ENCODE measurements at regions not wholly inside any gene's neighbourhood (a gene's known extent, or its start where the extent isn't known, plus 50 kb on each side); places are given as distances from the start of the nearest gene placed in this dataset.

- H3K9ac ChIP-seq (ENCODE audit: low read length): no peak overlapping the region
- H4K20me1 ChIP-seq (ENCODE audit: insufficient read depth): no peaks in the 10 kb centered on the region
- H3K9me3 ChIP-seq (ENCODE audit: low read length): no peaks in the 10 kb centered on the region
- H3K4me2 ChIP-seq (ENCODE audit: low read length): no peak overlapping the region
- TF ChIP-seq SMC3 (conservative IDR thresholded peaks at IDR 0.05; ENCODE audit: poor library complexity) (no peak), RAD21 (conservative IDR thresholded peaks at IDR 0.05) (no peak), EP300 (conservative IDR thresholded peaks at IDR 0.05; ENCODE audit: poor library complexity, severe bottlenecking) (no peak), REST (IDR thresholded peaks at IDR 0.05; ENCODE audit: borderline replicate concordance) (no peak), MXI1 (conservative IDR thresholded peaks at IDR 0.05; ENCODE audit: poor library complexity, severe bottlenecking) (no peak), POLR2AphosphoS5 (IDR thresholded peaks at IDR 0.05) (no peak)
- TF ChIP-seq, protein P1, sequence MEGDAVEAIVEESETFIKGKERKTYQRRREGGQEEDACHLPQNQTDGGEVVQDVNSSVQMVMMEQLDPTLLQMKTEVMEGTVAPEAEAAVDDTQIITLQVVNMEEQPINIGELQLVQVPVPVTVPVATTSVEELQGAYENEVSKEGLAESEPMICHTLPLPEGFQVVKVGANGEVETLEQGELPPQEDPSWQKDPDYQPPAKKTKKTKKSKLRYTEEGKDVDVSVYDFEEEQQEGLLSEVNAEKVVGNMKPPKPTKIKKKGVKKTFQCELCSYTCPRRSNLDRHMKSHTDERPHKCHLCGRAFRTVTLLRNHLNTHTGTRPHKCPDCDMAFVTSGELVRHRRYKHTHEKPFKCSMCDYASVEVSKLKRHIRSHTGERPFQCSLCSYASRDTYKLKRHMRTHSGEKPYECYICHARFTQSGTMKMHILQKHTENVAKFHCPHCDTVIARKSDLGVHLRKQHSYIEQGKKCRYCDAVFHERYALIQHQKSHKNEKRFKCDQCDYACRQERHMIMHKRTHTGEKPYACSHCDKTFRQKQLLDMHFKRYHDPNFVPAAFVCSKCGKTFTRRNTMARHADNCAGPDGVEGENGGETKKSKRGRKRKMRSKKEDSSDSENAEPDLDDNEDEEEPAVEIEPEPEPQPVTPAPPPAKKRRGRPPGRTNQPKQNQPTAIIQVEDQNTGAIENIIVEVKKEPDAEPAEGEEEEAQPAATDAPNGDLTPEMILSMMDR (IDR thresholded peaks at IDR 0.05; ENCODE audit: poor library complexity, severe bottlenecking): no peak
- no peaks in the 10 kb centered on the region for H3F3A ChIP-seq (ENCODE audit: insufficient read depth, low read length, poor library complexity, severe bottlenecking)
- H2AFZ ChIP-seq (ENCODE audit: low read depth, low read length): no peak overlapping the region
- no peaks in the 10 kb centered on the region for H3K9me2 ChIP-seq (ENCODE audit: insufficient read depth, low read length)
- no peaks in the 10 kb centered on the region for H3K27me3 ChIP-seq (ENCODE audit: insufficient read depth, low read depth, low read length)
- H3K27ac ChIP-seq (ENCODE audit: low read length): no peak overlapping the region
- H3K36me3 ChIP-seq (ENCODE audit: insufficient read depth, low read length): no peaks in the 10 kb centered on the region
- H3K4me3 ChIP-seq (ENCODE audit: low read length): no peak overlapping the region
- no peaks in the 10 kb centered on the region for H3K79me2 ChIP-seq (replicated peaks; ENCODE audit: insufficient read depth, low read length)
These were observed 304.5 kb upstream of the GPR149 start for GRCh38 chr3:154734468-154734867.

- no peaks in the 10 kb centered on the region for H3K9me2 ChIP-seq (ENCODE audit: insufficient read depth, low read length)
- H3K36me3 ChIP-seq (ENCODE audit: insufficient read depth, low read length): no peaks in the 10 kb centered on the region
- no peaks in the 10 kb centered on the region for H4K20me1 ChIP-seq (ENCODE audit: insufficient read depth)
- no peaks in the 10 kb centered on the region for H3K79me2 ChIP-seq (replicated peaks; ENCODE audit: insufficient read depth, low read length)
- H3K27me3 ChIP-seq (ENCODE audit: insufficient read depth, low read depth, low read length): no peaks in the 10 kb centered on the region
- no peak overlapping the region for H3K9ac ChIP-seq (ENCODE audit: low read length)
- H3K4me3 ChIP-seq (ENCODE audit: low read length): no peak overlapping the region
- peak overlapping the region; percentile 49 for H3K27ac ChIP-seq (ENCODE audit: low read length)
- H3K4me2 ChIP-seq (ENCODE audit: low read length): peak overlapping the region; percentile 4
- no peak overlapping the region for H2AFZ ChIP-seq (ENCODE audit: low read depth, low read length)
- H3K9me3 ChIP-seq (ENCODE audit: low read length): no peaks in the 10 kb centered on the region
- H3F3A ChIP-seq (ENCODE audit: insufficient read depth, low read length, poor library complexity, severe bottlenecking): no peaks in the 10 kb centered on the region
- TF ChIP-seq SMC3 (conservative IDR thresholded peaks at IDR 0.05; ENCODE audit: poor library complexity): peak; percentile 92
- TF ChIP-seq EZH2 (IDR thresholded peaks at IDR 0.05; ENCODE audit: borderline replicate concordance, insufficient read depth, low read length, poor library complexity, severe bottlenecking): no peak
- peak; percentile 18 for TF ChIP-seq MXI1 (conservative IDR thresholded peaks at IDR 0.05; ENCODE audit: poor library complexity, severe bottlenecking)
- TF ChIP-seq, protein P1 (IDR thresholded peaks at IDR 0.05; ENCODE audit: poor library complexity, severe bottlenecking): peak; percentile 89
- peak; percentile 37 for TF ChIP-seq EP300 (conservative IDR thresholded peaks at IDR 0.05; ENCODE audit: poor library complexity, severe bottlenecking)
- peak; percentile 94 for TF ChIP-seq RAD21 (conservative IDR thresholded peaks at IDR 0.05)
These were observed 300.2 kb upstream of the GPR149 start for GRCh38 chr3:154730186-154730585.

Data from neural cell (in vitro differentiated cells).